ENCODE measurements at regions not wholly inside any gene's neighbourhood (a gene's known extent, or its start where the extent isn't known, plus 50 kb on each side); places are given as distances from the start of the nearest gene placed in this dataset.
A peak's percentile ranks its signal among the peaks of the same experiment; 100 is the strongest.

- TF ChIP-seq ZNF416 (CRISPR knock-in tag; IDR thresholded peaks at IDR 0.05) (no peak), NR2C2 (CRISPR knock-in tag; IDR thresholded peaks at IDR 0.05) (no peak), RORB (CRISPR knock-in tag; IDR thresholded peaks at IDR 0.05) (no peak), AR (CRISPR knock-in tag; IDR thresholded peaks at IDR 0.05) (no peak), NR1H2 (CRISPR knock-in tag; IDR thresholded peaks at IDR 0.05) (no peak), RELA (CRISPR knock-in tag; IDR thresholded peaks at IDR 0.05; ENCODE audit: borderline replicate concordance) (no peak)
- TF ChIP-seq, protein P1, sequence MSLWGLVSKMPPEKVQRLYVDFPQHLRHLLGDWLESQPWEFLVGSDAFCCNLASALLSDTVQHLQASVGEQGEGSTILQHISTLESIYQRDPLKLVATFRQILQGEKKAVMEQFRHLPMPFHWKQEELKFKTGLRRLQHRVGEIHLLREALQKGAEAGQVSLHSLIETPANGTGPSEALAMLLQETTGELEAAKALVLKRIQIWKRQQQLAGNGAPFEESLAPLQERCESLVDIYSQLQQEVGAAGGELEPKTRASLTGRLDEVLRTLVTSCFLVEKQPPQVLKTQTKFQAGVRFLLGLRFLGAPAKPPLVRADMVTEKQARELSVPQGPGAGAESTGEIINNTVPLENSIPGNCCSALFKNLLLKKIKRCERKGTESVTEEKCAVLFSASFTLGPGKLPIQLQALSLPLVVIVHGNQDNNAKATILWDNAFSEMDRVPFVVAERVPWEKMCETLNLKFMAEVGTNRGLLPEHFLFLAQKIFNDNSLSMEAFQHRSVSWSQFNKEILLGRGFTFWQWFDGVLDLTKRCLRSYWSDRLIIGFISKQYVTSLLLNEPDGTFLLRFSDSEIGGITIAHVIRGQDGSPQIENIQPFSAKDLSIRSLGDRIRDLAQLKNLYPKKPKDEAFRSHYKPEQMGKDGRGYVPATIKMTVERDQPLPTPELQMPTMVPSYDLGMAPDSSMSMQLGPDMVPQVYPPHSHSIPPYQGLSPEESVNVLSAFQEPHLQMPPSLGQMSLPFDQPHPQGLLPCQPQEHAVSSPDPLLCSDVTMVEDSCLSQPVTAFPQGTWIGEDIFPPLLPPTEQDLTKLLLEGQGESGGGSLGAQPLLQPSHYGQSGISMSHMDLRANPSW (CRISPR knock-in tag; conservative IDR thresholded peaks at IDR 0.05; ENCODE audit: low read depth): no peak
Measured at GRCh38 chr4:160969925-160970324, 1193.9 kb downstream of the FSTL5 start (continued).

DNA sequence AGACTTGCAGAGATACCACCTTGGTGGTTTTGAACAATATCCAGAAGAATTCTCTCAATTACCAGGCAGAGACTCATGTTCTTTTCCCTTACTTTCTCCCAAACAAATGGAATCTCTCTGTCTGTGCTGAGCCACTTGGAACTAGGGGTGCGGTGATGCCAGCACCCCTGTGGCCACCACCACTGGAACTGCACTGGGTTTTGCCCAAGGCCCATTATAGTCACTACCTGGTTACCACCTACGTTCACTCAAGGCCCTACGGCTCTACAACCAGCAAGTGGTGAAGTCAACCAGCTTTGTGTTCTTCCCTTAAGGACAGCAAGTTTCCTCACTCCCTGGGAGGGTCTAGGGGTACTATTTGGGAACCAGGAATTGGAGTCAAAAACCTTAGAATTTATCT lies 1183.7 kb downstream of the FSTL5 start:
- Mint-ChIP-seq H3K27me3 (ENCODE audit: low read depth) (no peaks in the 10 kb centered on the region), H3K36me3 (no peaks in the 10 kb centered on the region), H3K9me3 (no peaks in the 10 kb centered on the region), H3K4me1 (no peaks in the 10 kb centered on the region), H3K4me3 (no peak overlapping the region), H3K27ac (no peak overlapping the region)
- ChIA-PET POLR2A (no interaction called here), CTCF (no interaction called here)
- no peak for TF ChIP-seq MXD4 (CRISPR knock-in tag; IDR thresholded peaks at IDR 0.05; ENCODE audit: borderline replicate concordance)
- TF ChIP-seq PREB (CRISPR knock-in tag; IDR thresholded peaks at IDR 0.05; ENCODE audit: borderline replicate concordance): no peak
- TF ChIP-seq NR2C2 (CRISPR knock-in tag; IDR thresholded peaks at IDR 0.05): no peak
- TF ChIP-seq ZNF425 (CRISPR knock-in tag; conservative IDR thresholded peaks at IDR 0.05): no peak
- no peak for TF ChIP-seq SP1 (CRISPR knock-in tag; conservative IDR thresholded peaks at IDR 0.05)
- DNase-seq (ENCODE audit: low spot score): no peak
- no peak for ATAC-seq

DNA sequence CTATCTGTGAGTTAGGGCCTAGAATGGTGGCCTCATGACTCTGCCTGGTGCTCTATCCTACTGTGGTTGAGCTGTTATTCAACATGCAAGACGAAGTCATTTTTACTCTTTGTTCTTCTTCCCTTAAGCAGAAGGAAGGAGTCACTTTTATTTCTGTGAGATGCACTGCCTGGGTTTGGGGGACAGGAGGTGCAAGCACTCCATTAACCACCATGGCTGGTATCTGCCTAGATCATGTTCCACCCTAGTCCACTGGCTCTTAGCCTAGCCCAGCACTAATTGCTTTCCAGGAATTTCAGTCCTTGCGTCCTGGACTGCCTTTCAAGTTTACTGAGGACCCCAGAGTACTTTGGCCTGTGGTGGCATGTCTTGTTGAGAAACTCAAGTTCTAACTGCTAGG lies 1182.7 kb downstream of the FSTL5 start:
- ChIA-PET POLR2A (no interaction called here), CTCF (no interaction called here)
- no peak for TF ChIP-seq TCF7 (CRISPR knock-in tag; IDR thresholded peaks at IDR 0.05; ENCODE audit: low read depth)
- TF ChIP-seq JUN (CRISPR knock-in tag; IDR thresholded peaks at IDR 0.05): no peak
- TF ChIP-seq FOXK1 (CRISPR knock-in tag; IDR thresholded peaks at IDR 0.05): no peak
- TF ChIP-seq, protein P2, sequence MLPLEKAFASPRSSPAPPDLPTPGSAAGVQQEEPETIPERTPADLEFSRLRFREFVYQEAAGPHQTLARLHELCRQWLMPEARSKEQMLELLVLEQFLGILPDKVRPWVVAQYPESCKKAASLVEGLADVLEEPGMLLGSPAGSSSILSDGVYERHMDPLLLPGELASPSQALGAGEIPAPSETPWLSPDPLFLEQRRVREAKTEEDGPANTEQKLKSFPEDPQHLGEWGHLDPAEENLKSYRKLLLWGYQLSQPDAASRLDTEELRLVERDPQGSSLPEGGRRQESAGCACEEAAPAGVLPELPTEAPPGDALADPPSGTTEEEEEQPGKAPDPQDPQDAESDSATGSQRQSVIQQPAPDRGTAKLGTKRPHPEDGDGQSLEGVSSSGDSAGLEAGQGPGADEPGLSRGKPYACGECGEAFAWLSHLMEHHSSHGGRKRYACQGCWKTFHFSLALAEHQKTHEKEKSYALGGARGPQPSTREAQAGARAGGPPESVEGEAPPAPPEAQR (CRISPR knock-in tag; IDR thresholded peaks at IDR 0.05): no peak
- no peak for TF ChIP-seq JAZF1 (CRISPR knock-in tag; IDR thresholded peaks at IDR 0.05)
- no peak for TF ChIP-seq ZBTB21 (CRISPR knock-in tag; IDR thresholded peaks at IDR 0.05; ENCODE audit: borderline replicate concordance)
- no peak for TF ChIP-seq CREB1 (CRISPR knock-in tag; IDR thresholded peaks at IDR 0.05)
- no peak for TF ChIP-seq ATF1 (CRISPR knock-in tag; IDR thresholded peaks at IDR 0.05)
- no peak for TF ChIP-seq ZNF263 (CRISPR knock-in tag; IDR thresholded peaks at IDR 0.05; ENCODE audit: low read depth)
- no peak for TF ChIP-seq ZNF425 (CRISPR knock-in tag; conservative IDR thresholded peaks at IDR 0.05)
- TF ChIP-seq ZNF138 (CRISPR knock-in tag; conservative IDR thresholded peaks at IDR 0.05): no peak
- no peak for TF ChIP-seq SOX15 (CRISPR knock-in tag; IDR thresholded peaks at IDR 0.05)

More for the DNA sequence above, 1182.7 kb downstream of the FSTL5 start:
- Mint-ChIP-seq H3K4me3 (no peak overlapping the region), H3K27me3 (ENCODE audit: low read depth) (no peaks in the 10 kb centered on the region), H3K4me1 (no peaks in the 10 kb centered on the region), H3K9me3 (no peaks in the 10 kb centered on the region), H3K36me3 (no peaks in the 10 kb centered on the region), H3K27ac (no peak overlapping the region)
- DNase-seq (ENCODE audit: low spot score) (no peak), ATAC-seq (peak; percentile 81)

Measured in WTC11 (cell line).